ENCODE measurements at regions not wholly inside any gene's neighbourhood (a gene's known extent, or its start where the extent isn't known, plus 50 kb on each side); places are given as distances from the start of the nearest gene placed in this dataset.
A peak's percentile ranks its signal among the peaks of the same experiment; 100 is the strongest.
"Not testable (repeated sequence)": the region's sequence is repeated elsewhere in the genome, so short reads cannot be mapped to it uniquely, and the experiment has no call there.

DNA sequence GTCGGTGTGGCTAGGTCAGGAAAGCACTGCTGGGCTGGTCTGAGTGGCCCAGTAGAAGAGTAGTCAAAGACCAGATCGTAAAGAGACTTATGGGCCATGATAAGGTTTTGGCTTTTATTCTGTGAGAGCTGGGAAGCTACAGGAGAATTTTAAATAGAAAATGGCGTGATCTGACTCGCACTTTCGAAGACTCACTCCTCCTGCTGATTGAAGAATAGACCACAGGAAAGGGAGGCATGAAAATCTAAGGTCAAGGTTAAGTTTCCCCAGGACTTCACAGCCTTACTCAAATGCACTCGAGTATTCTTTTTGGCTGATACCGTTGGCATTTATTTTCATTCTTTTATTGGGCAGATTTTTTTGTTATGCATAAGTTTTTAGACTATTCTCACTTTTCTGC, 231.4 kb upstream of the ANKRD50 start:
- FAIRE-seq: no peak
- no peak for DNase-seq (ENCODE audit: low spot score)

DNA sequence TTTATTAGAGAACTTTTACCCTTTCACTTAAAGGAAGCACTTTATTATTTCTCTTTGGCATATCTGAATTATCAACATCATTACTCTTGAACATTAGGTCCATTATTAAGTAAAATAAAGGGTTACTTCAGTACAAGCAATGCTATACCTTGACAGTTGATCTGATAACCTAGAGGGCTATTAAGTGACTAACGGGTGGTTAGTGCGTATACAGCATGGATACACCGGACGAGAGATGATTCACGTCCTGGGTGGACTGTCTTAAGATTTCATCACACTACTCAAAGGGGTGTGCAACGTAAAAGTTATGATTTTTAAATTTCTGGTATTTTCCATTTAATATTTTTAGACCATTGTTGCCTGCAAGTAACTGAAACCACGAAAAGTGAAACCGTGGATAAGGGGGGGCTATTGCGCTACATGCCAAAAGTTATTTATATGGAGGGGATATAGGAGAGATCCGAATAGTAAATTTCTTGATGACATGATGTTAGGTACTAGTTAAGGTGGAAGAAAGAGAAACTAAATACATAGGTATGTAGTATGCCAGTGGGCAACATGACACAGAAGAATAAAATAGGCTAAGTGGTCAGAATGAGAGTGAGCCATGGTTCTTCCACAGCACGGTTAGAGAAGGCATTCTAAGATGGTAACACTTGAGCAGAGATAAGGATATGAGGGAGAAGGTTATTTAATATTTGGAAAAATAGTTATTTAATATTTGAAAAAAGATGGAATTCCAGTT, 230.8 kb upstream of the ANKRD50 start:
- DNase-seq (ENCODE audit: low spot score) (no peak), FAIRE-seq (no peak)

DNA sequence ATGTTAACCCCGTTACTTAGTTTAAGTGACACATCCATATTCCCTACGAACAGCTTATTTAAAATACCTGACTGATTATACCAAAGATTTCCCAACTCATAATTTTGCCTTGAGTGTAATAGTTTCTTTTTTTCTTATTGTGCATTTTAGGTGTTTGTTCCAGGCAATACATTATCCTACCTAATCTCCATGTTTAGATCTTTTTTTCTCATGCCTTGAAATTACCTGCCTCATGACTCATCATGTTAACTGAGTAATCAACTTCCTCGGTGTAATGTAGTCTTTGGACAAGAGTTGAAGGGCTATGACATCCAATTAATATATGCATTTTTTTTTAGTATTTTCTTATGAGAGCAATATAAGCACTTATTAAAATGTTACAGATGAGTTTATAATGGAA, 228.7 kb upstream of the ANKRD50 start:
- DNase-seq (ENCODE audit: low spot score): no peak
- no peak for FAIRE-seq

DNA sequence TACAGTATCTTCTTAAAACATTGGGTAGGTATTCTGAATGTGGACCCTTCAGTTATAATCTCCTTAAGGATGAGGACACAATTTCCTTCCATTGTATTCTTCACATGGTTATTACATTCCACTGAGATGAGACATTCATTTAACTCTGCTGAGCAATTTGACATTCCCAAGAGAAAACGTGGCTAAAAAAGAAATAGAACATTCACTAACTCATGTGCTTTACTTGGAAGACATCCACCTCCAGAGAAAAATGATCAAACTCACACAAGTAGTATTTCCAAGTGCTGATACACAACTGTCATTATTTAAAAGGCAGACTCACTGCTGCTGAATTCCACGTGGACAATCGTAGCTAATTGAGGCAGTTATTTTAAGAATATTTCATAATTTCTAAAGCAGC, 227.9 kb upstream of the ANKRD50 start:
- FAIRE-seq: no peak
- peak; percentile 47 for DNase-seq (ENCODE audit: low spot score)

DNA sequence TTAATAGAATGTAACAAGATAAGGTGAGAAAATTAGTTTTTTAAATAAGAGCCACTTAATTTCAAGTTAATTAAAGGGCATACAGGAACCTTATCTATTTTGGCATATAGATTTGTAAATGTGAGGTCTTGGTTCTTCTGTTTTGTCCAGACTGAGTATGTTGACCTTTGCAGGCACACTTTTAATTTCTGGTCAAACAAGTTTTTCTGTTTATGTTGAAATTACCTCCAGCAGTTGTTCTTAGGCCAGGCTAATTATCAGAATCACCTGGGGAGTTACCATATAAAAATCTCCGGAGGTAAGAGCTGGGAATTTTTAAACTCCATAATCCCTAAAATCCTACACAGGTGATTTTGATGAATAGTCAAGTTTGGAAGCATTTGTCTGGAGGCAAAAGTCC, 227.4 kb upstream of the ANKRD50 start:
- FAIRE-seq: no peak
- DNase-seq (ENCODE audit: low spot score): no peak

DNA sequence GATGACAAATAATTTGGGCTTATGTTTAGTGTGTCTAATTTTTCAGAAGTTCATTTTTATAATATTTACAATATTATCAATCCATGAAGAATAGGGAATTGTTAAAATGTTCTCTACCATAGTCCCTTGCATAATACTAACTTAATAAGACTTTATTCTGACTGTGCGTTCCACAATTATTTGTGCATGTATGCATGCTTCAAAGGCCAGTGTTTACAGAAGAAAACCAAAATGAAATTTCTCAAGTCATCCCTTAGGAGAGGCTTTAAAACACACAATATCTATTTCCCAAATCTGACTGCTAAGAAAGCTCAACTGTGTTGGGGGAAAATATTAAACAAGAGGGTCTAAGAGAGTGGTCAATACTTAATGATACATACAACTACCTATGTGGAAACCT, 226.3 kb upstream of the ANKRD50 start:
- FAIRE-seq: no peak
- no peak for DNase-seq (ENCODE audit: low spot score)

DNA sequence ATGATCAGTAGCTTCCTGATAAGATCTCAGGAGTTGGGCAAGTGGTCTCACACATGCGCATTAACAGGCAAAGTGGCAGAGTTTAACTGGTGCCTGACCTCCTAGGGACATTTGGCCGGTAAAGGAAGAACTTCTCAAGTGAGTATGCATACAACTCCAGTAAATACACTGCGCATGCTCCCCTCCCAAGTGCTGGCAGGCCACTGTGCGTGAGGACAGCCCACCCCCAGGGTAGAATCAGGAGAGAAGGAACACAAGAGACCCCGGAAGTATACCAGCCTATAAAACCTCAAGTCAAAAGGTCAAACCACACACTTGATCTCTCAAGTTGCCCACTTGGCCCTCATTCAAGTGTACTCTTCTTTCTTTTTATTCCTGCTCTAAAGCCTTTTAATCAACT, 225.5 kb upstream of the ANKRD50 start:
- DNase-seq (ENCODE audit: low spot score) (no peak), FAIRE-seq (no peak)

DNA sequence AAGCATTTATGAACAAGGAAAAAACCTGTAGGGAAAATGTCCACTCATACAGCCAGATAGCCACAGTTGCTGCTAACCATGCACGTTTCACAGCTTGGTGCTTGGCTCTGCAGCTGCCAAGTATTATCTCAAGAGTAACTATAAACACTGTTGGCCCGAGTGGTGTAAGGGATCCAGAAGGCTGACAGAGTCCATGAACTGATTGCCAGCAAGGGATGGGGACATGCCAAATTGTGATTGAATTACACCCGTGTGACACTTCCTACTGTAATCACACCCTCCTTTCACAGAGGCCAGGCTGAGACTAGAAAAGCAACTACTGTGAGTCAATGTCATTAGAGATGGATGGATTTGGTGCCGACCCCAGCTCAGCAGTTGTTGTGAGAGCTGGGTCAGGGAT, 223.9 kb upstream of the ANKRD50 start:
- FAIRE-seq (no peak), DNase-seq (ENCODE audit: low spot score) (no peak)

DNA sequence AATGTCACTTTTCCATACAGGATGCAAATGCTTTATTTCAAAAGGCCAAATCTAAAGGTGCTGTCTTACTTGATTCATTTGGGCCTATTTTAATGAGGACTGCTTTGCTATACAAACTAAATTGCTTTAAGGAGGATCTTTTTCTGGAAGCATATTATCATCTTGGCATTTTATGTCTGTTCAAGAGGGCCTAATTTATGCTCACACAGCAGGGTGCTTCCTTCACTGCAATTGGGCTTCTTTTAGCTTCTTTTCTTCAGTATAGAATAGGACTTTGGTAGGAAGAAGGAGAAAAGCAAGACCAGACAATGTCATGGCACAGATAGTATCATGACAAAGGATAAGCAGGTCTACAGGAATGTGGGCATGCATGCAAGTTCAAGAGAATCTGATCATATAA, 222.4 kb upstream of the ANKRD50 start:
- no peak for FAIRE-seq
- DNase-seq (ENCODE audit: low spot score): no peak

DNA sequence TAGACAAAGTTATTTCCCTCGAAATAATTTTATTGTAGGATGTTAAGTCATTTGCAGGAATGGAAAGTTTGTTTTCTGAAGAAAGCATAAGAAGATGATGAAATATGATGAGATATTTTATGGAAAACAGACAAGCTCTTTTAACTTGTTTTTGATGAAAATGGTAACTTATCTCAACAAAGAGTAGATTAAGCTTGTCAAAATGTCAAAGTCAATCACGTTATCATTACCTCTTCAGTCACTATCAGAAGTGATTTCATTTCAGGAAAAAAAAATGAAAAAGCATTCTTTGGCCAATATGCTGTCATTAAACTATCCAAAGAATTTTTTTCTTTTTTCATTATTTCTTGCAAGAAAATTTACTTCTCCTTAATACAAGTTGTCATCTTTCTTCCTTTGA, 221.0 kb upstream of the ANKRD50 start:
- DNase-seq (ENCODE audit: low spot score): no peak
- no peak for FAIRE-seq

DNA sequence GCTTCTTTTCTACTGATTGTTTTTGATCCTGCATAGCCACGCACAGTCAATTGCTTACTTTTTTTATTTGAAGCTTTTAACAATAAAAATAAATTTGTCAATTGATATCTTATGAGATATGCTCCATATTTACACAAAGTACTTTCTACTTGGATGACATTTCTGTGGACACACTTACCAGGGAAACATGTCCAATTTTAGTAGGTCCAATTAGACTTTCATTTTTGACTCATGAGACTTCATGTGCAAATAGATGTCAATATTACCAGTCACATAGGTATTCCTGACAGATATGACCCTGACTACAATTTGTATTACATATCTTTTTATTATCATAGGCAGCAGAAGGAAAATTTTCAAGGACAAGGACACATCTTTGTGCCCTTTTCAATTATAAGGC, 219.9 kb upstream of the ANKRD50 start:
- no peak for FAIRE-seq
- no peak for DNase-seq (ENCODE audit: low spot score)

DNA sequence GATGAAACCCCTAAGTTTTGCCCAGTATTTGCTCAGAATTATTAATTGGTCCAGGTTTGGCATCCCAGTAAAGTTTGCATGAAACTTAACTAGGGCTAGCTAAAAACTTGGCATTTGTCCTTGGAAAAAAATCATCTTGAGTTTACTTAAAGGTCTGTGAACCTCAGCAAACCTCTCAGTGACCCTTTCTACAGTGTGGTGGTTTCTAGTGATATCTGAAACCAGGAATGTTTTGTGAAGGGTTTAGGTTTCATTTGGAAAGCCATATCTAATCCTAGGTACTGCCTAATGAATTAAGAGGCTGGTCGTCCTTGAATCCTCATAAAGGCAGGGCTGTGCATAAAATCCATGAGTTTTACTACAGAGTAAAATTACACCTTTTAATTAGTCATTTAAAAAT, 218.5 kb upstream of the ANKRD50 start:
- no peak for FAIRE-seq
- DNase-seq (ENCODE audit: low spot score): no peak

DNA sequence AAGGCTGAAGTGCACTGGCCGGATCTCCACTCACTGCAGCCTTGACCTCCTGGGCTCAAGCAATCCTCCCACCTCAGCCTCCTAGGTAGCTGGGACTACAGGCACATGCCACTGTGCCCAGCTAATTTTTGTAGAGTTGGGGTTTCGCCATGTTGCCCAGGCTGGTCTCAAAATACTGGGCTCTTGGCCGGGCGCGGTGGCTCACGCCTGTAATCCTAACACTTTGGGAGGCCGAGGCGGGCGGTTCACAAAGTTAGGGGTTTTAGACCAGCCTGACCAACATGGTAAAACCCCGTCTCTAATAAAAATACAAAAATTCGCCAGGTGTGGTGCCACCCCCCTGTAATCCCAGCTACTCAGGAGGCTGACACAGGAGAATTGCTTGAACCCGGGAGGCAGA, 210.2 kb upstream of the ANKRD50 start:
- DNase-seq (ENCODE audit: low spot score); FAIRE-seq: not testable (repeated sequence)

DNA sequence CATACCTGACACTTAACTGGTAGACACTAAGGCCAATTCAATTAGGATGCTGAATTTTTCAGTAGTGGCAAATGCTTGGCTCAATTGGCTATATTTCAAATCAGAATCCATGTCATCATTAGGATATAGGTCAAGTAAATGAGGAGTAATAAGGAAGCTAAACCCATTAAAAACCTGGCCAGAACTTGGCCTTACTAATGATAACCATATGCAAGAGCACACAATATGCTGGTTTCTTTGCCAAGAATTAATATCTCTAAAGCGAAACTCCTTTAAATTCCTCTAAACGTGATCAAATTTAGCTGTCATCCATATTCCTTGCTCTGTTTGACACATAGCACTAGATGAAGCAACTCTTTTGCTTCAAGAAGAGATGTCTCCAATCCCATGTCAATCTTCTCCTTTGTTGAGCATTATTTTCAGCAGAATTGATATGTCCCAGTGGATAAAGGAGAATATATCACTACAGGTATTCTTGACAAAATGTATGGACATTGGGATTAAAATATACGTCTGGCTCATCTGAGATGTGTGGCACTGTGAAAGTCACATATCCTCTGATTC, 206.1 kb upstream of the ANKRD50 start:
- FAIRE-seq (no peak), DNase-seq (ENCODE audit: low spot score) (no peak)

DNA sequence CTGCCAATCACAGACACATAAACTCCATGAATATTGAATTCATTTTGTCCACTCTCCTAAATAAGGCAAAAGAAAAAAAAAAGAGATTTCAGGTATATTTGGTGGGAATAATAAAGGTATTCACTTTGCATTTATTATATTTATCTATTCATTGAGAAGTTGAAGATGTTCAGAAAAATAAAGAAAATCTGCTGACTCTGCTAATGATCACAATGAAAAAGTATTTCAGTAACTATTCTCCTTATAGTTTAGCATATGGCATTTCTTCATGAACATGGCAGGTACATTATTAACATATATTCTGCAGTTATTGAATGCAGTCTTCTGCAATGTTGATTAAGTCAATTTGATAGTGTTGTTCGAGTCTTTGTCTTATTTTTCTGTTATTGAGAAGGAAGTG, 202.5 kb upstream of the ANKRD50 start:
- DNase-seq (ENCODE audit: low spot score): no peak
- no peak for FAIRE-seq

DNA sequence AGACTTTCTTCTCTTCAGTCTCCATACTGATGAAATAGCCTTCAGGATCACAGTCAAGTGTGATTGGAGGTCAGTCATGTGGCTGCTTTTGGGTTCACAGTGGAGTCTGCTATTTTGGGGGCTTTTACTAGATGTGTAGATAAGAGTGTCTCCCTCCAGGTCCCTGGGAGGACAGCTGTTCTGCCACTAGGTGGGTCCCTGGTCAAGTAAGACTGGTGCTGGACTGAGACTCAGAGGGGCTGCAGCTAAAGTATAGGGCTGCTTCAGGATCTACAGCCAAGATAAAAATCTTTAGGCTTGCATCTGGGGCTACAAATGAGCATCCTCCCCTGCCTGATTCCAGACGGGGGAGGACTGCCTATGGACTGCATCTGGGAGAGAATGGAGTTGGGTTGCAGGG, 200.7 kb upstream of the ANKRD50 start:
- DNase-seq (ENCODE audit: low spot score) (no peak), FAIRE-seq (no peak)

DNA sequence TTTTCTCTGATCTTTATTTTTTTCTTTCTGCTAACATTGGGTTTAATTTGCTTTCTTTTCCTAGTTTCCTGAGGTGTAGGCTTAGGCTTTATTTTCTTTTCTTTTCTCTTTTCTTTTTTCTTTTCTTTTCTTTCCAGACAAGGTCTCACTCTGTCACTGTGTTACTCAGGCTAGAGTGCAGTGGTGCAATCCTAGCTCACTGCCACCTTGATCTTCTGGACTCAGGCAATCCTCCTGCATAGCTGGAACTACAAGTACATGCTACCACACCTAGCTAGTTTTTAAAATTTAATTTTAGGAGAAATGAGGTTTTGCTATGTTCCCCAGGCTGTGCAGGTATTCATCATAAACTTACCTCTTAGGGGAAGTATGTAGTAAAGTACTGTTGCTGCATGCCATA, 197.8 kb upstream of the ANKRD50 start:
- DNase-seq (ENCODE audit: low spot score) (no peak), FAIRE-seq (no peak)

DNA sequence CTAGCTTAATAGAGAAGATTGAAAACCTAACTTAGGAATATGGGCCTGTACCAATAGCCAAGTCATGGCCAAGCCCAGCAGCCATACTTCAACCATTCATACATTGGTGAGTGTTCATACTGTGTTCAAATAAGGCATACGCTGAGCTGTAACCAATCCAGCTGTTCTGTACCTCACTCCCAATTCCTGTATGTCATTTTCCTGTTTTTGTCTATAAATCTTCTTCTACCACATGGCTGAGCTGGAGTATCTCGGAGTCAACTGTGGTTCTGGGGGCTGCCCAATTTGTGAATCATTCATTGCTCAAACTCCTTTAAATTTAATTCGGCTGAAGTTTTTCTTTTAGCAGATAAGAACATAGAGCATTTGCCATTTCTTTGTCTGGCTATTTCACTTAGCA, 195.3 kb upstream of the ANKRD50 start:
- FAIRE-seq: no peak
- DNase-seq (ENCODE audit: low spot score): no peak

DNA sequence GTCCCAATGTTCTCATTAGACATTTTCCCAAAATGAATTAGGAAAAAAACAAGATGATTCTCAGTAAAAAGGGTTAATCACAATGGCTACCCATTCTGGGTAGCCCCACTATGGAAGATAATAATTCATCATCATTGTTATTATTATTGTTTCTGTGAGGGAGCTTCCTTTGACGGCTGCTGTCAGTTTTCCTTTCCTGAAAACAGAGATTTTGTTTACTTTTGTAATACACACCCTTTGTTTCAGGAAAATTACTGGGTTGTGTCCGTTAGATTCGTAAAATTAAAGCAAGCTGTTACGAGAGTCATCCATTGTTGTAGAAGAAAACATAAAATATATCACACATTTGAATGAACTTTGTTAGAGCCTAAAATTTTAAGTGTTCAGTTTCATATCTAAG, 192.9 kb upstream of the ANKRD50 start:
- FAIRE-seq: no peak

DNA sequence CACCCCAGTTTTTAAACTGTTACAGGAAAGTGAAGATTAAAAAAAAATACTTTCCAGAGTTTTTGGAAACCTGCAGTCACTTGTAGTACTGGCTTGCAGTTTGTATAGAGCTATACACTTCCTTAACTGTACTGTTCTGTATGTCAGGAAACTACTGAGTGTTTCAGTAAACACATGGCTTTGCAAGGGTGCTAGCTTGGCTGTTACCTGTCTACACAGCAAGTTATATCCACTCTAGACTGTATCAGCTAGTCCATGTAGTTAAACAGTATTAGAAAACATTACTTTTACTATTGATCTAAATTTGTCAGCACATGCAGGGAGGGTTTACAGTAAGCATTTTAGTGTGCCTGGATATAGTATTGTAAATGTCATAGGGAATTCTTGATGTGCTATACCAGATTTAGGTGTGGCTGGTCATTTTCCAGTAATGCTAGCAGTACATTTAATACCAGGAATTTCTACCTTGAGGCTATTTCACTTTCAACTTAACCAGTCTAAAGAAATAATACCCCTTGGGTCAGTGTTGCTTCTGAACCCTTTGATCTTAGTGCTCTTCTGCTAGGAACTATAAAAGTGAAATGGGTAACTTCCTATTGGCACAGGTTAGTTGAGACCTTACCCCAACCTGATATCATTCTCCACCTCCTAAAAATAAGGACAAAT, 192.3 kb upstream of the ANKRD50 start:
- FAIRE-seq (no peak), DNase-seq (ENCODE audit: low spot score) (no peak)

More for the DNA sequence above, 192.9 kb upstream of the ANKRD50 start:
- DNase-seq (ENCODE audit: low spot score): no peak

DNA sequence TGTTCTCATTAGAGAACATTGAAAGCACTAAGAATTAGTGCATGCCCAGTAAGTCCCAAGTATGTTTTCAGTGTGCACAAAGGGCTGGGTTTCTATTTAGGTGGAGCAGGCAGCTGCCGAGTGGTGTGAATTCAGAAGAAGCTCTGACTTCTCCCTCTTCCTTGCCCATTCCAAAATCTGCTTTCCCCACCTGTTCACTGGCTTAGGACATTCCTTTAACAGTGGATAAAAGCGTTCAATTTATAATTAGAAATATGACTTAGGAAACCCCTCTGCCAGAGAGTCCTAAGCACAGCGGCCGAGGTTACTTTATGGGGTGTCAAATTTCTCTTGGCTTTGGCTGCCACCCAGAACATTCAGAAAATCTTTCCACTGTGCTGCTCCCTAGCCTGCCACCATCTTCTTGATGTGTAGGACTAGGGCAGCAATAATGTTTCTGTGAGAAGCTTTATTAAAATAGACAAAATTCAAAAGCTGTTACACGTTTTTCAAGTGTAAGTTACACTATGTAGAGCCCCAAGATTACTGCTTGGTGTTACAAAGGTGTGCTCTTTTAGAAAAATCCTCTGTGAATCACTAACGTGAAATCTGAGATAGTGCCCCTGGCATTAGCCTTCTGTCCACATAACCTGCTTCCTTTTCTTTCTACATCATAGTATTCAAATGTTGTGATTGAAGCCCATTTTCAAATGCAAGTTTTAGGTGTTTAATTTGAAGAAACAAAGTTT, 191.6 kb upstream of the ANKRD50 start:
- FAIRE-seq: no peak
- peak; percentile 56 for DNase-seq (ENCODE audit: low spot score)

DNA sequence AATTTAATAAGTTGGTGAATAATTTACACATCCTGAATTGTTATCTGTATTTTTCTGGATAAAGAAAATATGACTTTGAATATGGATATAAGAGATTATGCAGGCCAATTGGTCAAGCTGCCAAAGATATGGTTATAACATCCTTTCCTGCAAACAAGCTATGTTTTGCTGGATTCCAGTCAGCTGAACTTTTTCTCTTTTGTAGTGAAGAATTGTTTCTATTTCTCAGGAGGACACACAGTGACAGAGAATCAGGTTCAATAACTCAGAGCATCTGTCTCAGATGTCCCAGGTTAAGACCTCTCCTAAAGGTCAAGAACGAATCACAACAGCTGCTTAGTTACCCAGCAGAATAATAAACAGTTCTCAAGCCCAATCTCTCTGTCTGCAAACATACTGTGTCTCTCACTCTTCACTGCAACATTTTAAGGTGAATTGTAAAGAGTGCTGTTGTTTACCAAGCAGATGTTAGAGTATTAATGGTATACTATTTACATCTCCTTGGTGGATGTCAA, 189.5 kb upstream of the ANKRD50 start:
- no peak for DNase-seq (ENCODE audit: low spot score)

More for the DNA sequence above, 189.5 kb upstream of the ANKRD50 start:
- no peak for FAIRE-seq
